K562 (cell line): ENCODE measurements at regions not wholly inside any gene's neighbourhood (a gene's known extent, or its start where the extent isn't known, plus 50 kb on each side); places are given as distances from the start of the nearest gene placed in this dataset.
"Not testable (repeated sequence)": the region's sequence is repeated elsewhere in the genome, so short reads cannot be mapped to it uniquely, and the experiment has no call there.

ENCODE experiments used
- ATAC-seq: fragments of 200-7000 bp; cut with Tn5 transposase; 3 replicates; pipeline ENCODE4 v1.9.1; 2020; ENCODE audit warnings: moderate library complexity
- BruUV-seq: library from RNA; stranded (reverse); fragments of 400-500 nt; replicated peaks from 2 replicates; lab custom pipeline; 2021; lab: Mats Ljungman, UMichigan
- CTCF ChIA-PET: fragments of 300-600 bp; formaldehyde crosslinking; extraction: SDS; loops from one replicate; lab custom pipeline; 2021; ENCODE audit warnings: low intra/inter-chr PET ratio; lab: Yijun Ruan, JAX
- POLR2A ChIA-PET: fragments of 300-600, 350-650 bp; sonication (Branson Sonifier 250); formaldehyde crosslinking; extraction: SDS; loops from one replicate; lab custom pipeline; 2021; ENCODE audit warnings: antibody characterized with exemption, inconsistent platforms; lab: Yijun Ruan, JAX
- DNase-seq, 4 experiments: peaks; one replicate each; pipeline versions ENCODE4 v3.0.0 to v3.0.0-alpha.2; 2011 to 2018; ENCODE audit warnings: low spot score in 3 of 4, mixed read lengths in 3 of 4; ENCODE audit errors: extremely low read depth in 1 of 4
- FAIRE-seq: peaks from 2 replicates; lab custom pipeline; 2011; peaks lifted over from hg19 to GRCh38; lab: Jason Lieb, UNC
- H2AFZ ChIP-seq: 2 replicates; pipeline ENCODE4 v1.6.0; 2011; ENCODE audit warnings: low read depth, low read length, control low read depth, inconsistent platforms
- H3K27ac ChIP-seq: fragments of 200-600 bp; 3 replicates; pipeline ENCODE4 v1.8.0; 2011; ENCODE audit warnings: low read depth, mild to moderate bottlenecking, control low read depth, inconsistent platforms, low read length, moderate library complexity, mixed read lengths; ENCODE audit errors: extremely low read depth
- H3K27me3 ChIP-seq, 2 experiments: fragments of 300-600 bp in 1 of 2; 2 replicates in 1 of 2; 3 replicates in 1 of 2; pipeline versions ENCODE4 v1.6.0 to v1.8.0; 2011; ENCODE audit warnings: inconsistent platforms in 2 of 2, low read length in 2 of 2, mild to moderate bottlenecking in 1 of 2, mixed read lengths in 1 of 2, moderate library complexity in 1 of 2; ENCODE audit not compliant: control insufficient read depth in 2 of 2, insufficient read depth in 2 of 2
- H3K36me3 ChIP-seq: fragments of 300-600 bp; 3 replicates; pipeline ENCODE4 v1.8.0; 2011; ENCODE audit warnings: mild to moderate bottlenecking, low read length, inconsistent platforms; ENCODE audit not compliant: control insufficient read depth, insufficient read depth
- H3K4me1 ChIP-seq, 2 experiments: fragments of 200-600 bp in 1 of 2; replicated peaks in 1 of 2; 2 replicates in 1 of 2; 3 replicates in 1 of 2; pipeline versions ENCODE4 v1.5.1 to v1.8.0; 2011; ENCODE audit warnings: inconsistent platforms in 2 of 2, low read length in 2 of 2, mild to moderate bottlenecking in 1 of 2, mixed read lengths in 1 of 2, moderate library complexity in 1 of 2; ENCODE audit not compliant: control insufficient read depth in 2 of 2, insufficient read depth in 2 of 2
- H3K4me2 ChIP-seq: 2 replicates; pipeline ENCODE4 v1.6.1; 2011; ENCODE audit warnings: low read length, control low read depth, inconsistent platforms, mixed read lengths; ENCODE audit not compliant: insufficient read depth
- H3K4me3 ChIP-seq: fragments of 200-600 bp; sonication (generic), shearing (Covaris generic); 2 replicates; pipeline ENCODE4 v1.5.1; 2016; ENCODE audit warnings: control low read depth, inconsistent platforms
- H3K79me2 ChIP-seq: fragments of 200-600 bp; 3 replicates; pipeline ENCODE4 v1.8.0; 2011; ENCODE audit warnings: low read length, inconsistent platforms; ENCODE audit not compliant: control insufficient read depth, insufficient read depth
- H3K9ac ChIP-seq, 2 experiments: 2 replicates each; pipeline versions ENCODE4 v1.6.0 to v1.6.1; 2011; ENCODE audit warnings: low read depth in 2 of 2, low read length in 2 of 2, control low read depth in 1 of 2, inconsistent platforms in 1 of 2, mild to moderate bottlenecking in 1 of 2, mixed read lengths in 1 of 2; ENCODE audit not compliant: insufficient read depth in 1 of 2
- H3K9me1 ChIP-seq: one replicate; pipeline ENCODE4 v1.6.0; 2011; ENCODE audit warnings: inconsistent platforms, mild to moderate bottlenecking, low read length, moderate library complexity; ENCODE audit not compliant: control insufficient read depth, insufficient read depth
- H3K9me3 ChIP-seq: replicated peaks from 2 replicates; pipeline ENCODE4 v1.5.1; 2011; ENCODE audit warnings: low read depth, low read length, inconsistent platforms; ENCODE audit not compliant: control insufficient read depth, insufficient read depth
- H4K20me1 ChIP-seq: replicated peaks from 2 replicates; pipeline ENCODE4 v1.6.1; 2011; ENCODE audit warnings: low read length, inconsistent platforms, mixed read lengths; ENCODE audit not compliant: control insufficient read depth, insufficient read depth
- ILK ChIP-seq: fragments of 450-650 bp; IDR thresholded peaks from 2 replicates; pipeline ENCODE4 v1.6.1; 2016; ENCODE audit warnings: missing genetic modification characterization, low read depth, mild to moderate bottlenecking, missing compliant biosample characterization, moderate library complexity, borderline replicate concordance
- SP2 ChIP-seq: IDR thresholded peaks from 2 replicates; pipeline ENCODE4 v1.6.1; 2011; ENCODE audit warnings: mild to moderate bottlenecking, low read depth, low read length, moderate library complexity; ENCODE audit not compliant: poor library complexity, severe bottlenecking; ENCODE audit errors: extremely low read depth
- ZNF124 ChIP-seq: sonication (generic); formaldehyde crosslinking; IDR thresholded peaks from 2 replicates; pipeline ENCODE4 v1.8.1; 2022; ENCODE audit warnings: missing genetic modification reagents
- WGBS: fragments of 100-300 bp; shearing (Covaris generic); methylation state at CpG from one replicate; pipeline ENCODE4 v1.1.6; 2016; ENCODE audit warnings: low coverage, mixed read lengths; ENCODE audit not compliant: insufficient coverage; ENCODE audit errors: missing lambda C conversion rate; 5-methylcytosine and 5-hydroxymethylcytosine counted together
- in situ Hi-C: fragments of 300-500 bp; cut with MboI; formaldehyde crosslinking; loops from 4 replicates; pipeline ENCODE4 v1.15.0; 2018; ENCODE audit warnings: inconsistent platforms, mixed read lengths
- intact Hi-C: fragments of 100-400 bp; cut with micrococcal nuclease; formaldehyde crosslinking; loops from 2 replicates; pipeline ENCODE4 v1.14.2; 2022
- TF ChIP-seq, protein P1 (sequence below): sonication (generic); formaldehyde crosslinking; IDR thresholded peaks from 2 replicates; pipeline ENCODE4 v1.8.0; 2022; ENCODE audit warnings: mild to moderate bottlenecking, low read depth, missing genetic modification reagents

DNA sequence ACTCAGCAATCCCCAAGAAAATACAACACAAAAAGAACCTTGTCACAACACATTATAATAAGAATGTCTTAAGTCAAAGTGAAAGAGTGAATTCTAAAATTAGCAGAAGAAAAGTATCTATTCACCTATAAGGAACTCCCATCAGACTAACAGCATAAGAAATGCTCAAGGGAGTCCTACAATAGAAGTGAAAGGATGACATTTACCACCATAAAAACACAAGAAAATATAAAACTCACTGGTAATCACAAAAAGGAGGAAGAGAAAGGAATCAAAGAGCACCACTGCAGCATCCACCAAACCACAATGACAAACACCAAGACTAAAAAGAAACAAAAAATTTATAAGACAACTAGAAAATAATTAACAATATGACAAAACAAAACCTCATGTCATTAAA, 257.0 kb upstream of the AGTR2 start:
- no TSS peak for BruUV-seq
- ChIA-PET CTCF (no interaction called here), POLR2A (no interaction called here)
- no peaks in the 10 kb centered on the region for H3K4me1 ChIP-seq
- no peaks in the 10 kb centered on the region for H3K27me3 ChIP-seq
- H3K9ac ChIP-seq = no peak overlapping the region
- H3K4me3 ChIP-seq = no peak overlapping the region
- intact Hi-C loops = no loop called here
- in situ Hi-C loops = no loop called here
- FAIRE-seq (no peak), ATAC-seq (no peak)
- no peak overlapping the region for H3K27ac ChIP-seq
- no peak overlapping the region for H2AFZ ChIP-seq
- no peaks in the 10 kb centered on the region for H4K20me1 ChIP-seq
- no peak overlapping the region for H3K4me2 ChIP-seq
- H3K9me3 ChIP-seq = no peaks in the 10 kb centered on the region
- no peaks in the 10 kb centered on the region for H3K79me2 ChIP-seq
- H3K9me1 ChIP-seq = no peaks in the 10 kb centered on the region
- TF ChIP-seq ILK (tag) (no peak), ZNF124 (CRISPR knock-in tag) (no peak), SP2 (no peak)
- TF ChIP-seq, protein P1, sequence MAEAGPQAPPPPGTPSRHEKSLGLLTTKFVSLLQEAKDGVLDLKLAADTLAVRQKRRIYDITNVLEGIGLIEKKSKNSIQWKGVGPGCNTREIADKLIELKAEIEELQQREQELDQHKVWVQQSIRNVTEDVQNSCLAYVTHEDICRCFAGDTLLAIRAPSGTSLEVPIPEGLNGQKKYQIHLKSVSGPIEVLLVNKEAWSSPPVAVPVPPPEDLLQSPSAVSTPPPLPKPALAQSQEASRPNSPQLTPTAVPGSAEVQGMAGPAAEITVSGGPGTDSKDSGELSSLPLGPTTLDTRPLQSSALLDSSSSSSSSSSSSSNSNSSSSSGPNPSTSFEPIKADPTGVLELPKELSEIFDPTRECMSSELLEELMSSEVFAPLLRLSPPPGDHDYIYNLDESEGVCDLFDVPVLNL (CRISPR knock-in tag) = no peak
- TF ChIP-seq, all 486 proteins: peak for 0
- DNase-seq = no peak
- no peaks in the 10 kb centered on the region for H3K36me3 ChIP-seq

DNA sequence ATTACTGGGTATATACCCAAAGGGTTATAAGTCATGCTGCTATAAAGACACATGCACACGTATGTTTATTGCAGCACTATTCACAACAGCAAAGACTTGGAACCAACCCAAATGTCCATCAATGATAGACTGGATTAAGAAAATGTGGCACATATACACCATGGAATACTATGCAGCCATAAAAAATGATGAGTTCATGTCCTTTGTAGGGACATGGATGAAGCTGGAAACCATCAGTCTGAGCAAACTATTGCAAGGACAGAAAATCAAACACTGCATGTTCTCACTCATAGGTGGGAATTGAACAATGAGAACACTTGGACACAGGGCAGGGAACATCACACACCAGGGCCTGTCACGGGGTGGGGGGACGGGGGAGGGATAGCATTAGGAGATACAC, 254.9 kb upstream of the AGTR2 start:
- DNase-seq, H3K9me3 ChIP-seq, H3K4me2 ChIP-seq, H3K4me3 ChIP-seq, H3K27ac ChIP-seq, intact Hi-C loops, H3K36me3 ChIP-seq, FAIRE-seq, H3K9ac ChIP-seq, BruUV-seq, POLR2A ChIA-PET, H3K27me3 ChIP-seq, ATAC-seq, CTCF ChIA-PET, H3K9me1 ChIP-seq, H3K79me2 ChIP-seq, H2AFZ ChIP-seq, in situ Hi-C loops, H3K4me1 ChIP-seq, H4K20me1 ChIP-seq: not testable (repeated sequence)
- 0% methylated on average over 2 of the region's 3 CpGs for WGBS
